ENCODE measurements at regions not wholly inside any gene's neighbourhood (a gene's known extent, or its start where the extent isn't known, plus 50 kb on each side); places are given as distances from the start of the nearest gene placed in this dataset.
"Not testable (repeated sequence)": the region's sequence is repeated elsewhere in the genome, so short reads cannot be mapped to it uniquely, and the experiment has no call there.

DNA sequence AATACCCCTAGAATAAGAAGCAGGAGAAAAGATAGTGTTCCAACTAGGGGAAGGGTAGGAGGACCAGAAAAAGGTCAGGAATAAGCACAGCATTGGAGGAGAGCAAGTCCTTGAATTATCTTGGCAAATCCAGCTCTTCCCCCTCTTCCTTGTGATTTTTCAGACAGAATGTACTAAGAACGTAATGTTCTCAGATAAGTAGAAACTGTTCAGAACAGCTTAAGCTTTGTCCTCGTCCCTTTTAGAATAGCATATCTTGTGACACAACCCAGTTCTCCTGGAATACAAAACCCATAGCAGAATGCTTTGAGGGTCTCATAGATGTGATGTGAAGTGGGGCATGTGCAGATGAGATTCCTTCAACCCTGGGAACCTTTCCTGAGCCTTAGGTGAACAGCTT is 97.4 kb downstream of the EMB start:
- Histone ChIP-seq H3K4me1 (no peaks in the 10 kb centered on the region), H3K36me3 (no peaks in the 10 kb centered on the region), H3K4me3 (no peak overlapping the region), H3K27ac (no peak overlapping the region), H3K27me3 (no peaks in the 10 kb centered on the region), H3K9me3 (no peaks in the 10 kb centered on the region)
- intact Hi-C loops (cut with DNase I): no loop called here
- DNase-seq: no peak
- TF ChIP-seq, protein P1, sequence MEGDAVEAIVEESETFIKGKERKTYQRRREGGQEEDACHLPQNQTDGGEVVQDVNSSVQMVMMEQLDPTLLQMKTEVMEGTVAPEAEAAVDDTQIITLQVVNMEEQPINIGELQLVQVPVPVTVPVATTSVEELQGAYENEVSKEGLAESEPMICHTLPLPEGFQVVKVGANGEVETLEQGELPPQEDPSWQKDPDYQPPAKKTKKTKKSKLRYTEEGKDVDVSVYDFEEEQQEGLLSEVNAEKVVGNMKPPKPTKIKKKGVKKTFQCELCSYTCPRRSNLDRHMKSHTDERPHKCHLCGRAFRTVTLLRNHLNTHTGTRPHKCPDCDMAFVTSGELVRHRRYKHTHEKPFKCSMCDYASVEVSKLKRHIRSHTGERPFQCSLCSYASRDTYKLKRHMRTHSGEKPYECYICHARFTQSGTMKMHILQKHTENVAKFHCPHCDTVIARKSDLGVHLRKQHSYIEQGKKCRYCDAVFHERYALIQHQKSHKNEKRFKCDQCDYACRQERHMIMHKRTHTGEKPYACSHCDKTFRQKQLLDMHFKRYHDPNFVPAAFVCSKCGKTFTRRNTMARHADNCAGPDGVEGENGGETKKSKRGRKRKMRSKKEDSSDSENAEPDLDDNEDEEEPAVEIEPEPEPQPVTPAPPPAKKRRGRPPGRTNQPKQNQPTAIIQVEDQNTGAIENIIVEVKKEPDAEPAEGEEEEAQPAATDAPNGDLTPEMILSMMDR (IDR thresholded peaks at IDR 0.05): no peak
- no peak for TF ChIP-seq POLR2A (IDR thresholded peaks at IDR 0.05)
- WGBS, 2 donors: 48 to 55% methylated on average over 2 of the region's 2 CpGs

GRCh38 chr5:50340757-50341156 is 100.3 kb downstream of the EMB start:
- Histone ChIP-seq H3K36me3 (no peaks in the 10 kb centered on the region), H3K4me3 (no peak overlapping the region), H3K4me1 (no peaks in the 10 kb centered on the region), H3K27ac (no peak overlapping the region), H3K27me3 (no peaks in the 10 kb centered on the region), H3K9me3 (no peaks in the 10 kb centered on the region)
- TF ChIP-seq, protein P1 (IDR thresholded peaks at IDR 0.05): no peak
- no peak for TF ChIP-seq POLR2A (IDR thresholded peaks at IDR 0.05)
- no peak for DNase-seq
- 75 to 88% methylated on average over 2 of the region's 2 CpGs for WGBS, 2 donors
- intact Hi-C loops (cut with DNase I): no loop called here

DNA sequence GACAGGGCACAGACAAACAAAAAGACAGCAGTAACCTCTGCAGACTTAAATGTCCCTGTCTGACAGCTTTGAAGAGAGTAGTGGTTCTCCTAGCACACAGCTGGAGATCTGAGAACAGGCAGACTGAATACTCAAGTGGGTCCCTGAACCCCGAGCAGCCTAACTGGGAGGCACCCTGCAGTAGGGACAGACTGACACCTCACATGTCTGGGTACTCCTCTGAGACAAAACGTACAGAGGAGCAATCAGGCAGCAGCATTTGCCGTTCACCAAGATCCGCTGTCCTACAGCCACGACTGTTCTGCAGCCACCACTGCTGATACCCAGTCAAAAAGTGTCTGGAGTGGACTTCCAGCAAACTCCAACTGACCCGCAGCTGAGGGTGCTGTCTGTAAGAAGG is 110.5 kb downstream of the EMB start:
- H3K4me1 ChIP-seq; H3K36me3 ChIP-seq; H3K9me3 ChIP-seq; H3K27ac ChIP-seq; intact Hi-C loops (cut with DNase I); H3K27me3 ChIP-seq; DNase-seq; H3K4me3 ChIP-seq: not testable (repeated sequence)
- 75 to 81% methylated on average over 4 to 6 of the region's 6 CpGs for WGBS, 2 donors

DNA sequence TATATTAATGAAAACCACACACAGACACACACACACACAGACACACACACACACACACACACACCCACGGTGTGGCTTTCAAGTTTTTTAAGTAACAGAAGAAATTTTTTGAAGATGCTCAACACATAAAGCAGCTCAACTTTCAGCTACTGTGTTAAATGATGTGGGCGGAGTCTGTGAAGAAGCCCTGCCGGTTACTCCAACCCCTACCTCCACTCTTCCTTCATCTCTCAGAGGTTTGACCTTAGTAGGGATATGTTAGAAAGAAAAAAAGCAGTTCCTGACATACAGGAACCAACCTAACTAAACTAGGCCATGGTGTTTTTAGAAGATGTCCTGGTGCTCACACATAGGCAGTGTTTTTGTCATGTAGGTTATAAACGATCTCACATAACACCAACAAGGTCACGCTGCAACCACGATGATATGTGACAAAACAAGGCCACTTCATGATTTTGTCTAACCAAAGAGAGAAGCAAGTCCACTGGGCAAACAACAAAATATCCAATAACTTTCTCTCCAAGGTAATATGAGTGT is 112.8 kb downstream of the EMB start:
- intact Hi-C loops (cut with DNase I): no loop called here
- Histone ChIP-seq H3K9me3 (no peaks in the 10 kb centered on the region), H3K27me3 (no peaks in the 10 kb centered on the region), H3K4me3 (no peak overlapping the region), H3K27ac (no peak overlapping the region), H3K4me1 (no peaks in the 10 kb centered on the region), H3K36me3 (no peaks in the 10 kb centered on the region)
- WGBS, 2 donors: 61 to 73% methylated on average over 6 of the region's 6 CpGs
- no peak for DNase-seq
- TF ChIP-seq, protein P1 (IDR thresholded peaks at IDR 0.05): no peak
- no peak for TF ChIP-seq POLR2A (IDR thresholded peaks at IDR 0.05)

- no peak overlapping the region for H3K27ac ChIP-seq
- H3K4me3 ChIP-seq: no peak overlapping the region
- no peaks in the 10 kb centered on the region for H3K36me3 ChIP-seq
- H3K4me1 ChIP-seq: no peaks in the 10 kb centered on the region
- no peak for DNase-seq
- TF ChIP-seq, protein P1 (IDR thresholded peaks at IDR 0.05): peak in 5 of 6 experiments; percentile 36 to 65 (median 55)
- no peak for TF ChIP-seq POLR2A (IDR thresholded peaks at IDR 0.05)
- 22 to 23% methylated on average over 4 of the region's 4 CpGs for WGBS, 2 donors
- H3K27me3 ChIP-seq: no peaks in the 10 kb centered on the region
- H3K9me3 ChIP-seq: no peaks in the 10 kb centered on the region
- intact Hi-C loops (cut with DNase I): no loop called here
These were observed 115.8 kb downstream of the EMB start for GRCh38 chr5:50325237-50325832.

Measured in esophagus squamous epithelium (tissue), 5 donors.